Tibial nerve (tissue), 4 donors: ENCODE measurements at regions not wholly inside any gene's neighbourhood (a gene's known extent, or its start where the extent isn't known, plus 50 kb on each side); places are given as distances from the start of the nearest gene placed in this dataset.

Experiments used
- DNase-seq, 2 donors: peaks; one replicate each; pipeline ENCODE4 v3.0.0-alpha.2; 2019; ENCODE audit warnings: low spot score in 2 of 2
- H3K27ac ChIP-seq, 4 donors: fragments of 200-600 bp; sonication (generic) in 3 of 4; one replicate each; pipeline ENCODE4 v1.5.1; 2017 to 2019; ENCODE audit warnings: mild to moderate bottlenecking in 1 of 4
- H3K27me3 ChIP-seq, 2 donors: fragments of 200-600 bp; sonication (generic) in 1 of 2; one replicate each; pipeline versions ENCODE4 v1.5.1 to v1.6.0; 2017 to 2019
- H3K36me3 ChIP-seq, 3 donors: fragments of 200-600 bp; sonication (generic); one replicate each; pipeline ENCODE4 v1.5.1; 2018 to 2019
- H3K4me1 ChIP-seq, 4 donors: fragments of 200-600 bp; sonication (generic) in 3 of 4; one replicate each; pipeline ENCODE4 v1.5.1; 2017 to 2019
- H3K4me3 ChIP-seq, 4 donors: fragments of 200-600 bp; sonication (generic) in 3 of 4; one replicate each; pipeline ENCODE4 v1.5.1; 2017 to 2019; ENCODE audit warnings: mild to moderate bottlenecking in 1 of 4, moderate library complexity in 1 of 4
- H3K9me3 ChIP-seq, 4 donors: fragments of 200-600 bp; sonication (generic) in 3 of 4; one replicate each; pipeline ENCODE4 v1.5.1; 2017 to 2019
- CTCF ChIP-seq, 5 experiments: fragments of 200-600 bp in 3 of 5; fragments of 450-650 bp in 2 of 5; sonication (generic) in 3 of 5; IDR thresholded peaks; one replicate each; pipeline ENCODE4 v1.5.1; 2016 to 2019; ENCODE audit warnings: antibody characterized with exemption in 5 of 5, mild to moderate bottlenecking in 3 of 5, moderate library complexity in 2 of 5
- EP300 ChIP-seq, 2 donors: sonication (generic); formaldehyde crosslinking; IDR thresholded peaks; one replicate each; pipeline ENCODE4 v1.6.1; 2017; ENCODE audit warnings: antibody characterized with exemption in 2 of 2, mild to moderate bottlenecking in 1 of 2
- POLR2A ChIP-seq, 2 donors: fragments of 450-650 bp; IDR thresholded peaks; one replicate each; pipeline ENCODE4 v1.6.1; 2017; ENCODE audit warnings: antibody characterized with exemption in 2 of 2, mild to moderate bottlenecking in 2 of 2, moderate library complexity in 2 of 2
- WGBS, 2 donors: methylation state at CpG; one replicate each; pipeline ENCODE4 v1.1.5; 2018; 5-methylcytosine and 5-hydroxymethylcytosine counted together

GRCh38 chr5:128615578-128615977, 77.5 kb upstream of the FBN2 start:
- Histone ChIP-seq H3K4me3 (no peak overlapping the region), H3K4me1 (no peaks in the 10 kb centered on the region), H3K27ac (no peak overlapping the region), H3K9me3 (peaks cover 0 to under 1% (median 0%) of the 10 kb centered on the region in 4 donors), H3K27me3 (no peaks in the 10 kb centered on the region), H3K36me3 (no peaks in the 10 kb centered on the region)
- TF ChIP-seq POLR2A (IDR thresholded peaks at IDR 0.05) (no peak), CTCF (IDR thresholded peaks at IDR 0.05) (no peak), EP300 (IDR thresholded peaks at IDR 0.05) (no peak)
- no peak for DNase-seq

- Histone ChIP-seq H3K27me3 (no peaks in the 10 kb centered on the region), H3K27ac (no peak overlapping the region), H3K9me3 (no peaks in the 10 kb centered on the region), H3K4me1 (no peaks in the 10 kb centered on the region), H3K4me3 (no peak overlapping the region), H3K36me3 (no peaks in the 10 kb centered on the region)
- DNase-seq = no peak
- TF ChIP-seq CTCF (IDR thresholded peaks at IDR 0.05) (no peak), POLR2A (IDR thresholded peaks at IDR 0.05) (no peak), EP300 (IDR thresholded peaks at IDR 0.05) (no peak)
- WGBS, 2 donors = 67 to 70% methylated on average over 1 of the region's 1 CpG
Observed at GRCh38 chr5:128626536-128627090, 88.6 kb upstream of the FBN2 start.

DNA sequence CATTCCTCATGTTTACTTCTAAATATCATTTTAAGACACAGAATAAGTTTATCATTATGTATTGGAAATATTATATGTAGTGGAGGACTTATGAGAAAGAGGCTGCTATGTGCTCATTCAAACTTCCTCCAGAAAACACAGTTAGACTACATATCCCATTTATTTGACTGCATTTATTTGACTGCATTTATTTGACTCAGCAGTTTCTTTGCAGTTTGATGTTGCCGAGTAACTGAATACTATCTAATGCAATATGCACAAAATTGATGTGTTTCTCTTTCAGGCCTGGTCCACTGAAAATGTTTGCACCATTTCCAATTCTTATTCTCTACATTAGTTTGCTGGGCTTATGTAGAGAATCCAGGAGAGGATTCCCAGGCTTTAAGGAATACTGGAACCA, 89.9 kb upstream of the FBN2 start:
- H3K27ac ChIP-seq = no peak overlapping the region
- H3K4me3 ChIP-seq = no peak overlapping the region
- H3K4me1 ChIP-seq = no peaks in the 10 kb centered on the region
- 54 to 62% methylated on average over 1 of the region's 1 CpG for WGBS, 2 donors
- H3K36me3 ChIP-seq = no peaks in the 10 kb centered on the region
- H3K9me3 ChIP-seq = no peaks in the 10 kb centered on the region
- no peaks in the 10 kb centered on the region for H3K27me3 ChIP-seq
- TF ChIP-seq EP300 (IDR thresholded peaks at IDR 0.05) (no peak), POLR2A (IDR thresholded peaks at IDR 0.05) (no peak), CTCF (IDR thresholded peaks at IDR 0.05) (no peak)
- no peak for DNase-seq

DNA sequence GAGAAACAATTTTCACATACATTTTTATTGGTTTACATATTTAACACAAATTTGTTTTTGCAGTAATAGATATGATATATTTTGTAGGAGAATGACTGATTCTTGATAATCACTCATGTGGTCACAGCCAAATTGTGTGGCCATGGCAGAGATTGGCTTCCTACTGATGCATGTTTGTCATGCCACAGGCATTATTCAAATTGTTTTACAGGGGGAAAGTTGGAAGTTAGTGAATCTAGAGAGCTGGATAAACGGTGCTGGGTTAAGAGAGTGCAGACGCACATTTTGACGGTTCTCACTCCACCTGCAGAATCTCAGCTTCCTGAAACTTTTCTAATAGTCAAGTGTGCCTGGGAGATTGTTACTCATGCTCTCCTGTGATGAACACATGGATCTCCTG, 91.1 kb upstream of the FBN2 start:
- TF ChIP-seq EP300 (IDR thresholded peaks at IDR 0.05) (no peak), POLR2A (IDR thresholded peaks at IDR 0.05) (no peak), CTCF (IDR thresholded peaks at IDR 0.05) (no peak)
- DNase-seq = no peak
- no peaks in the 10 kb centered on the region for H3K9me3 ChIP-seq
- 57 to 75% methylated on average over 3 of the region's 3 CpGs for WGBS, 2 donors
- H3K27me3 ChIP-seq = no peaks in the 10 kb centered on the region
- no peaks in the 10 kb centered on the region for H3K36me3 ChIP-seq
- no peaks in the 10 kb centered on the region for H3K4me1 ChIP-seq
- H3K27ac ChIP-seq = no peak overlapping the region
- no peak overlapping the region for H3K4me3 ChIP-seq

DNA sequence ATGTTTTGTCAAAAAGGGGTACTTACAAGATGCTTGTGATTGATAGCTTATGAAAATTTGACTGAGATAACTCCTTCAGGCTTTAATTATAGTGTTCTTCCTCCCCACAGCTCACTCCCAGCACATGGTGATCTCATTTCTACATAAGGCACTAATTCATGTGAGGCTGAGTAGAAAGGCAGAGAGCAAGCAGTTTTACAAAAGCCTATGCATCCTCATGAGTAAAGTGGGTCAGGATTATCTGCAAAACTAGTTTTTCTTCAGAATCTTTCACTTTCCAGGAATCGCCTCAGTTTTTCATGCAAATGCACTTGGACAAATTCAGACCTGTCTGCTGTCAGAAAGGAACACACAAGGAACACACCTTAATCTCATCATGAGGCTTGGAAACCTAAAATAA, 92.1 kb upstream of the FBN2 start:
- WGBS, 2 donors = 82 to 87% methylated on average over 1 of the region's 1 CpG
- DNase-seq = no peak
- H3K9me3 ChIP-seq = no peaks in the 10 kb centered on the region
- H3K4me3 ChIP-seq = no peak overlapping the region
- H3K27ac ChIP-seq = no peak overlapping the region
- H3K4me1 ChIP-seq = no peaks in the 10 kb centered on the region
- TF ChIP-seq POLR2A (IDR thresholded peaks at IDR 0.05) (no peak), EP300 (IDR thresholded peaks at IDR 0.05) (no peak), CTCF (IDR thresholded peaks at IDR 0.05) (no peak)
- no peaks in the 10 kb centered on the region for H3K27me3 ChIP-seq
- no peaks in the 10 kb centered on the region for H3K36me3 ChIP-seq
